NB4 (cell line): ENCODE measurements at regions not wholly inside any gene's neighbourhood (a gene's known extent, or its start where the extent isn't known, plus 50 kb on each side); places are given as distances from the start of the nearest gene placed in this dataset.

Experiments
- CTCF ChIP-seq: IDR thresholded peaks from one replicate; pipeline ENCODE4 v1.5.1; 2012; ENCODE audit warnings: low read depth, low read length
- MAX ChIP-seq: IDR thresholded peaks from 2 replicates; pipeline ENCODE4 v1.6.1; 2011; ENCODE audit warnings: low read depth, low read length
- POLR2A ChIP-seq: IDR thresholded peaks from 2 replicates; pipeline ENCODE4 v1.6.1; 2011; ENCODE audit warnings: mild to moderate bottlenecking; ENCODE audit not compliant: insufficient read length; ENCODE audit errors: extremely low read depth

GRCh38 chr1:115539061-115539460, 102.7 kb upstream of the VANGL1 start:
- no peak for TF ChIP-seq CTCF
- no peak for TF ChIP-seq POLR2A
- TF ChIP-seq MAX, result no peak
